ENCODE measurements at regions not wholly inside any gene's neighbourhood (a gene's known extent, or its start where the extent isn't known, plus 50 kb on each side); places are given as distances from the start of the nearest gene placed in this dataset.

GRCh38 chr6:168190646-168191443, 111.8 kb upstream of the FRMD1 start:
- no peaks in the 10 kb centered on the region for H3K36me3 ChIP-seq (ENCODE audit: insufficient read depth)
- no peak overlapping the region for H3K4me2 ChIP-seq
- no peak overlapping the region for H2AFZ ChIP-seq (ENCODE audit: low read depth)
- H3K4me1 ChIP-seq (ENCODE audit: low read depth, poor library complexity, severe bottlenecking): no peaks in the 10 kb centered on the region
- H3K27ac ChIP-seq: no peak overlapping the region
- H3K27me3 ChIP-seq (ENCODE audit: insufficient read depth, low read depth): no peaks in the 10 kb centered on the region
- TF ChIP-seq CTCF (conservative IDR thresholded peaks at IDR 0.05; ENCODE audit: low read depth, low read length): no peak
- H3K4me3 ChIP-seq (IDR thresholded peaks at IDR 0.05; ENCODE audit: insufficient read depth, low read depth, low read length): no peak overlapping the region
- H4K20me1 ChIP-seq (ENCODE audit: insufficient read depth): no peaks in the 10 kb centered on the region
- no peaks in the 10 kb centered on the region for H3K79me2 ChIP-seq (ENCODE audit: insufficient read depth, low read depth)
- no peak overlapping the region for H3K9ac ChIP-seq

GRCh38 chr6:168190014-168190405, 111.0 kb upstream of the FRMD1 start:
- no peak for TF ChIP-seq CTCF (conservative IDR thresholded peaks at IDR 0.05; ENCODE audit: low read depth, low read length)
- no peak overlapping the region for H3K4me2 ChIP-seq
- no peaks in the 10 kb centered on the region for H4K20me1 ChIP-seq (ENCODE audit: insufficient read depth)
- H2AFZ ChIP-seq (ENCODE audit: low read depth): no peak overlapping the region
- H3K9ac ChIP-seq: no peak overlapping the region
- no peaks in the 10 kb centered on the region for H3K27me3 ChIP-seq (ENCODE audit: insufficient read depth, low read depth)
- H3K4me1 ChIP-seq (ENCODE audit: low read depth, poor library complexity, severe bottlenecking): no peaks in the 10 kb centered on the region
- no peaks in the 10 kb centered on the region for H3K79me2 ChIP-seq (ENCODE audit: insufficient read depth, low read depth)
- no peaks in the 10 kb centered on the region for H3K36me3 ChIP-seq (ENCODE audit: insufficient read depth)
- no peak overlapping the region for H3K4me3 ChIP-seq (IDR thresholded peaks at IDR 0.05; ENCODE audit: insufficient read depth, low read depth, low read length)
- no peak overlapping the region for H3K27ac ChIP-seq

GRCh38 chr6:168189200-168190013, 110.4 kb upstream of the FRMD1 start:
- Histone ChIP-seq H3K9ac (no peak overlapping the region), H3K27me3 (ENCODE audit: insufficient read depth, low read depth) (no peaks in the 10 kb centered on the region), H4K20me1 (ENCODE audit: insufficient read depth) (no peaks in the 10 kb centered on the region), H3K4me1 (ENCODE audit: low read depth, poor library complexity, severe bottlenecking) (no peaks in the 10 kb centered on the region), H3K79me2 (ENCODE audit: insufficient read depth, low read depth) (no peaks in the 10 kb centered on the region), H3K27ac (no peak overlapping the region), H2AFZ (ENCODE audit: low read depth) (no peak overlapping the region), H3K36me3 (ENCODE audit: insufficient read depth) (no peaks in the 10 kb centered on the region), H3K4me3 (IDR thresholded peaks at IDR 0.05; ENCODE audit: insufficient read depth, low read depth, low read length) (no peak overlapping the region), H3K4me2 (no peak overlapping the region)
- no peak for TF ChIP-seq CTCF (conservative IDR thresholded peaks at IDR 0.05; ENCODE audit: low read depth, low read length)

GRCh38 chr6:168188369-168189199, 109.6 kb upstream of the FRMD1 start:
- Histone ChIP-seq H4K20me1 (ENCODE audit: insufficient read depth) (no peaks in the 10 kb centered on the region), H3K27me3 (ENCODE audit: insufficient read depth, low read depth) (no peaks in the 10 kb centered on the region), H3K4me2 (no peak overlapping the region), H3K9ac (no peak overlapping the region), H3K4me3 (IDR thresholded peaks at IDR 0.05; ENCODE audit: insufficient read depth, low read depth, low read length) (no peak overlapping the region), H3K79me2 (ENCODE audit: insufficient read depth, low read depth) (no peaks in the 10 kb centered on the region), H3K36me3 (ENCODE audit: insufficient read depth) (no peaks in the 10 kb centered on the region), H2AFZ (ENCODE audit: low read depth) (no peak overlapping the region), H3K4me1 (ENCODE audit: low read depth, poor library complexity, severe bottlenecking) (no peaks in the 10 kb centered on the region), H3K27ac (no peak overlapping the region)
- no peak for TF ChIP-seq CTCF (conservative IDR thresholded peaks at IDR 0.05; ENCODE audit: low read depth, low read length)
